ENCODE measurements at regions not wholly inside any gene's neighbourhood (a gene's known extent, or its start where the extent isn't known, plus 50 kb on each side); places are given as distances from the start of the nearest gene placed in this dataset.
A peak's percentile ranks its signal among the peaks of the same experiment; 100 is the strongest.
"Not testable (repeated sequence)": the region's sequence is repeated elsewhere in the genome, so short reads cannot be mapped to it uniquely, and the experiment has no call there.

GRCh38 chr12:46617737-46618136 lies 208.1 kb downstream of the SLC38A4 start:
- not testable (repeated sequence) for DNase-seq

- no peak for DNase-seq
These were observed 208.6 kb downstream of the SLC38A4 start for GRCh38 chr12:46617167-46617566.

GRCh38 chr12:46610754-46611153 lies 215.0 kb downstream of the SLC38A4 start:
- no peak for DNase-seq

- DNase-seq: no peak
These were observed 216.1 kb downstream of the SLC38A4 start for GRCh38 chr12:46609674-46610073.

- DNase-seq: no peak
These were observed 216.5 kb downstream of the SLC38A4 start for GRCh38 chr12:46609273-46609623.

GRCh38 chr12:46608431-46609272 lies 217.1 kb downstream of the SLC38A4 start:
- DNase-seq: no peak

- no peak for DNase-seq
These were observed 221.1 kb downstream of the SLC38A4 start for GRCh38 chr12:46604684-46605083.

GRCh38 chr12:46603776-46604456 lies 221.9 kb downstream of the SLC38A4 start:
- no peak for DNase-seq

GRCh38 chr12:46602474-46602873 lies 223.3 kb downstream of the SLC38A4 start:
- no peak for DNase-seq

- no peak for DNase-seq
These were observed 218.6 kb upstream of the SLC38A2 start for GRCh38 chr12:46590991-46591703.

GRCh38 chr12:46585854-46586621 lies 213.5 kb upstream of the SLC38A2 start:
- DNase-seq: peak; percentile 67

- DNase-seq: not testable (repeated sequence)
These were observed 211.5 kb upstream of the SLC38A2 start for GRCh38 chr12:46584098-46584497.

GRCh38 chr12:46581990-46582389 lies 209.4 kb upstream of the SLC38A2 start:
- not testable (repeated sequence) for DNase-seq

- no peak for DNase-seq
These were observed 207.9 kb upstream of the SLC38A2 start for GRCh38 chr12:46580445-46580844.

- DNase-seq: no peak
These were observed 206.9 kb upstream of the SLC38A2 start for GRCh38 chr12:46579474-46579873.

GRCh38 chr12:46578190-46578982 lies 205.8 kb upstream of the SLC38A2 start:
- DNase-seq: no peak

GRCh38 chr12:46577063-46577776 lies 204.6 kb upstream of the SLC38A2 start:
- DNase-seq: no peak

GRCh38 chr12:46574847-46575246 lies 202.3 kb upstream of the SLC38A2 start:
- DNase-seq: no peak

- DNase-seq: no peak
These were observed 200.7 kb upstream of the SLC38A2 start for GRCh38 chr12:46573347-46573658.

GRCh38 chr12:46572644-46573346 lies 200.2 kb upstream of the SLC38A2 start:
- no peak for DNase-seq

GRCh38 chr12:46571608-46572007 lies 199.0 kb upstream of the SLC38A2 start:
- no peak for DNase-seq

All from activated gamma-delta T cell treated with Interleukin-2 at 50 U/mL for 16 hours (primary cell).